ENCODE measurements at regions not wholly inside any gene's neighbourhood (a gene's known extent, or its start where the extent isn't known, plus 50 kb on each side); places are given as distances from the start of the nearest gene placed in this dataset.

DNA sequence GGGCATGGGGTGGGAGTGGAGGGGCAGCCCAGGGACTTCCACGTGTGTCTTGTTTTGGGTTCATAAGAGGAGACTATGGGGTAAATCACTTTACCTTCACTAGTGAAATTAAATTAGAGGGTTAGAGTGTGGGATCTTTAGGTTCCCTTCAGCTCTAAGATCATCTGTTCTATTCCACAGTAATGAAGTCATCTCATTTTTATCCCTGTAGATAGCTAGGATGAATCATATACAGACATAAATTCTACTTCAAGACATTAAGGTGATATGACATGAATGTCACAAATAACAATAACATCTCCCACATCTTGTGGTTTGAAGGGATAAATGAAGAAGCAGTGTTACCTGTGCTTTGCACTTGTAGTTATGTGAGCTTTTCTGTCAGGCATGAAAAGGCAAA is 83.8 kb downstream of the ELOVL4 start:
- TF ChIP-seq CTCF (conservative IDR thresholded peaks at IDR 0.05; ENCODE audit: low read length) (no peak), EZH2phosphoT487 (IDR thresholded peaks at IDR 0.05; ENCODE audit: borderline replicate concordance) (no peak)
